ENCODE measurements at regions not wholly inside any gene's neighbourhood (a gene's known extent, or its start where the extent isn't known, plus 50 kb on each side); places are given as distances from the start of the nearest gene placed in this dataset.
A peak's percentile ranks its signal among the peaks of the same experiment; 100 is the strongest.

DNA sequence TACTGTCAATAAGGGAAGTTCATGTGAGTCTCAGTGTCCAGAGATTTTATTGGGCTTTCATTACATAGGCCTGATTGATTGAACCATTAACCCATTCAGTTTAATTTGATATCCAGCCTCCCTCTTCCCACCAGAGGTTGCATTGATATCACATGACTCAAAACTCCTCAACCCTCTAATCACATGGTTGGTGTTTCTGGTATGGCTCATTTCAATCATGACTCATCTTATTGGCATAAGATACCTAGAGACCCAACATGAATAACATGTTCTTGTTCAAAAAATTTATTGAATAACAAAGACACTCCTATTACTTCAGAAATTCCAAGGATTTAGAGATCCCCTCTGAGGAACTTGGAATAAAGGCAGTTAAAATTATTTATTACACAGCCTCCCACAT is 982.2 kb downstream of the TLE1 start:
- TF ChIP-seq, protein P1, sequence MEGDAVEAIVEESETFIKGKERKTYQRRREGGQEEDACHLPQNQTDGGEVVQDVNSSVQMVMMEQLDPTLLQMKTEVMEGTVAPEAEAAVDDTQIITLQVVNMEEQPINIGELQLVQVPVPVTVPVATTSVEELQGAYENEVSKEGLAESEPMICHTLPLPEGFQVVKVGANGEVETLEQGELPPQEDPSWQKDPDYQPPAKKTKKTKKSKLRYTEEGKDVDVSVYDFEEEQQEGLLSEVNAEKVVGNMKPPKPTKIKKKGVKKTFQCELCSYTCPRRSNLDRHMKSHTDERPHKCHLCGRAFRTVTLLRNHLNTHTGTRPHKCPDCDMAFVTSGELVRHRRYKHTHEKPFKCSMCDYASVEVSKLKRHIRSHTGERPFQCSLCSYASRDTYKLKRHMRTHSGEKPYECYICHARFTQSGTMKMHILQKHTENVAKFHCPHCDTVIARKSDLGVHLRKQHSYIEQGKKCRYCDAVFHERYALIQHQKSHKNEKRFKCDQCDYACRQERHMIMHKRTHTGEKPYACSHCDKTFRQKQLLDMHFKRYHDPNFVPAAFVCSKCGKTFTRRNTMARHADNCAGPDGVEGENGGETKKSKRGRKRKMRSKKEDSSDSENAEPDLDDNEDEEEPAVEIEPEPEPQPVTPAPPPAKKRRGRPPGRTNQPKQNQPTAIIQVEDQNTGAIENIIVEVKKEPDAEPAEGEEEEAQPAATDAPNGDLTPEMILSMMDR (IDR thresholded peaks at IDR 0.05), result no peak
- no peak for DNase-seq (ENCODE audit: low spot score)
- H3K27me3 Mint-ChIP-seq (ENCODE audit: low read depth), result no peaks in the 10 kb centered on the region

DNA sequence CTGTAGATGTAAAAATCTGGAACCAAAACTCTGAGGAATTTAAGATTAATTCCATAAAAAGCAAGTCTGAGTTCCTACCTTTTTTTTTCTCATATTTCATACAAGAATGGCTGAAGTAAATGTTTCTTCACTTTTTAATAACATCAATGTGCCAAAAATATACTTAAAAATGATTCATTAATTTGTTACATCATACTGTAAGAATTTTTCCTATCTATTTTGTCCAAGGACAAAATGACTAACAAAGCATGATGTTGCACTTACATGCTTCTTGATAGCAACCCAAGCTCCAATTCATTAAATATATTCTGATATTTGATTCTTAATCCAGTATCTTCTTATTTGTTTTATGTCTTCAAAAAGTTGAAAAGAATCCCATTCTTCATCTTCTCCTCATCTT is 988.3 kb downstream of the TLE1 start:
- DNase-seq (ENCODE audit: low spot score), result no peak
- H3K36me3 Mint-ChIP-seq (ENCODE audit: low read depth), result no peaks in the 10 kb centered on the region
- no peak overlapping the region for H3K27ac Mint-ChIP-seq (ENCODE audit: unreplicated experiment)
- no peak overlapping the region for H3K4me3 Mint-ChIP-seq (ENCODE audit: unreplicated experiment)
- TF ChIP-seq, protein P1 (IDR thresholded peaks at IDR 0.05), result no peak
- H3K27me3 Mint-ChIP-seq (ENCODE audit: low read depth), result no peaks in the 10 kb centered on the region
- peaks cover 4% of the 10 kb centered on the region for H3K9me3 Mint-ChIP-seq (ENCODE audit: low read depth)
- H3K4me1 Mint-ChIP-seq (ENCODE audit: low read depth), result peaks cover 41% of the 10 kb centered on the region

More for the DNA sequence above, 982.2 kb downstream of the TLE1 start:
- Mint-ChIP-seq H3K36me3 (ENCODE audit: low read depth) (peaks cover 7% of the 10 kb centered on the region), H3K4me3 (ENCODE audit: unreplicated experiment) (no peak overlapping the region), H3K9me3 (ENCODE audit: low read depth) (peaks cover 30% of the 10 kb centered on the region), H3K27ac (ENCODE audit: unreplicated experiment) (no peak overlapping the region), H3K4me1 (ENCODE audit: low read depth) (peaks cover 6% of the 10 kb centered on the region)

GRCh38 chr9:80699511-80699998 is 989.8 kb downstream of the TLE1 start:
- Mint-ChIP-seq H3K36me3 (ENCODE audit: low read depth) (no peaks in the 10 kb centered on the region), H3K27me3 (ENCODE audit: low read depth) (no peaks in the 10 kb centered on the region), H3K4me3 (ENCODE audit: unreplicated experiment) (no peak overlapping the region), H3K27ac (ENCODE audit: unreplicated experiment) (peak overlapping the region; percentile 47), H3K4me1 (ENCODE audit: low read depth) (peaks cover 41% of the 10 kb centered on the region), H3K9me3 (ENCODE audit: low read depth) (no peaks in the 10 kb centered on the region)
- DNase-seq (ENCODE audit: low spot score), result no peak
- TF ChIP-seq, protein P1 (IDR thresholded peaks at IDR 0.05), result no peak

DNA sequence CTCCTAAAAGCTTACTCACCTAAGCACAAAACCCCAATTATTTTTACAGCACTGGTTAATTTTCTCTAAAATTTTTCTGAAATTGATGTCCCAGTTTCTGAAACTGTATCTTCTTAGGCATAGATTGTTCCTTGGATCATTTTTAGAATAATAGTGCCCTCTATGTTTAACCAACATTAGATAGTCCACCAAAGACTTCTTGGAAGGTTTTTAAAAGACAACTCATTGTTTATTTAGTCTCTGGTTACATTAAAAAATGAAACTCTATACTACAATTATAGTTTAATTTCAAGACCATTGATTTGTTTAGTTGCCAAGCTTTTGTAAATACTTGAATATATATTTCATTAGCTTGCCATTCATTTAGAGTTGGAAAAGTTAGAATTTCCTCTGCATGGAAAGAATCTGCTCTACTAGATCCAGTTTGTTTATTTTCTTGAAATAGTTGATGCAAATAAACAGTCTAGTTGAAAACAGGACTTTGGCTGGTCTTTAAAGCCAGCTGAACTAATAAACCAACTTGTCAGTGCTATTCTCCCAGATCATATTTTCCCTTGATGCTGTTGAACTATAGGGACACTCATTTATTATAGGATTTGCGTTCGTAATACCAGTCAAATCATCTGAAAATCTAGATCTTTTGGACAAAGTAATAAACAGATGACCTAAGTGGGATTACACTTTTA is 990.5 kb downstream of the TLE1 start:
- no peak overlapping the region for H3K4me3 Mint-ChIP-seq (ENCODE audit: unreplicated experiment)

DNA sequence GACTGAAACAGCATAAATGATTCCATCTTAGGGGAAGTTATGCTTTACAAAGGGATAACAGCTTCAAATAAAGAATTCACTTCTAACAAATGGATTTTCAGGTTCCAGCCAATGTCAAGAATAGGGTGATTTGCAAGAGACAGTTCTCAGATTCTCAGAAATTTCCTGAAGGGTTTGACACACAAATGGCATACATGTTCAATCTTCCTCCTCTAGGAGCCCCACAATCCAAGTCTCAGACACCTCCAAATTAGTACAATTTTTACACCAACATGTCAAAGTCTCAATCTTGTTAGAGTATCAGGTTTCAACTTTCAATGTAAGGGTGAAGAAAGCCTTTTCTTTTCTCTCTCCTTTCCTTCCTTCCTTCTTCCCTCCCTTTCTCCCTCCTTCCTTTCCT is 996.6 kb downstream of the TLE1 start:
- TF ChIP-seq, protein P1 (IDR thresholded peaks at IDR 0.05), result no peak
- Mint-ChIP-seq H3K9me3 (ENCODE audit: low read depth) (no peaks in the 10 kb centered on the region), H3K27me3 (ENCODE audit: low read depth) (no peaks in the 10 kb centered on the region), H3K4me3 (ENCODE audit: unreplicated experiment) (no peak overlapping the region), H3K4me1 (ENCODE audit: low read depth) (no peaks in the 10 kb centered on the region), H3K36me3 (ENCODE audit: low read depth) (no peaks in the 10 kb centered on the region), H3K27ac (ENCODE audit: unreplicated experiment) (no peak overlapping the region)
- no peak for DNase-seq (ENCODE audit: low spot score)

More for the DNA sequence above, 990.5 kb downstream of the TLE1 start:
- DNase-seq (ENCODE audit: low spot score), result no peak
- Mint-ChIP-seq H3K27me3 (ENCODE audit: low read depth) (no peaks in the 10 kb centered on the region), H3K27ac (ENCODE audit: unreplicated experiment) (peak overlapping the region; percentile 47), H3K9me3 (ENCODE audit: low read depth) (no peaks in the 10 kb centered on the region), H3K36me3 (ENCODE audit: low read depth) (no peaks in the 10 kb centered on the region), H3K4me1 (ENCODE audit: low read depth) (peaks cover 41% of the 10 kb centered on the region)
- TF ChIP-seq, protein P1 (IDR thresholded peaks at IDR 0.05), result peak; percentile 49

Data from chondrocyte (in vitro differentiated cells).